Tibial nerve (tissue), 4 donors: ENCODE measurements at regions not wholly inside any gene's neighbourhood (a gene's known extent, or its start where the extent isn't known, plus 50 kb on each side); places are given as distances from the start of the nearest gene placed in this dataset.

Experiments used
- DNase-seq, 2 donors: peaks; one replicate each; pipeline ENCODE4 v3.0.0-alpha.2; 2019; ENCODE audit warnings: low spot score in 2 of 2
- H3K27ac ChIP-seq, 4 donors: fragments of 200-600 bp; sonication (generic) in 3 of 4; one replicate each; pipeline ENCODE4 v1.5.1; 2017 to 2019; ENCODE audit warnings: mild to moderate bottlenecking in 1 of 4
- H3K27me3 ChIP-seq, 2 donors: fragments of 200-600 bp; sonication (generic) in 1 of 2; one replicate each; pipeline versions ENCODE4 v1.5.1 to v1.6.0; 2017 to 2019
- H3K36me3 ChIP-seq, 3 donors: fragments of 200-600 bp; sonication (generic); one replicate each; pipeline ENCODE4 v1.5.1; 2018 to 2019
- H3K4me1 ChIP-seq, 4 donors: fragments of 200-600 bp; sonication (generic) in 3 of 4; one replicate each; pipeline ENCODE4 v1.5.1; 2017 to 2019
- H3K4me3 ChIP-seq, 4 donors: fragments of 200-600 bp; sonication (generic) in 3 of 4; one replicate each; pipeline ENCODE4 v1.5.1; 2017 to 2019; ENCODE audit warnings: mild to moderate bottlenecking in 1 of 4, moderate library complexity in 1 of 4
- H3K9me3 ChIP-seq, 4 donors: fragments of 200-600 bp; sonication (generic) in 3 of 4; one replicate each; pipeline ENCODE4 v1.5.1; 2017 to 2019
- CTCF ChIP-seq, 5 experiments: fragments of 200-600 bp in 3 of 5; fragments of 450-650 bp in 2 of 5; sonication (generic) in 3 of 5; IDR thresholded peaks; one replicate each; pipeline ENCODE4 v1.5.1; 2016 to 2019; ENCODE audit warnings: antibody characterized with exemption in 5 of 5, mild to moderate bottlenecking in 3 of 5, moderate library complexity in 2 of 5
- EP300 ChIP-seq, 2 donors: sonication (generic); formaldehyde crosslinking; IDR thresholded peaks; one replicate each; pipeline ENCODE4 v1.6.1; 2017; ENCODE audit warnings: antibody characterized with exemption in 2 of 2, mild to moderate bottlenecking in 1 of 2
- POLR2A ChIP-seq, 2 donors: fragments of 450-650 bp; IDR thresholded peaks; one replicate each; pipeline ENCODE4 v1.6.1; 2017; ENCODE audit warnings: antibody characterized with exemption in 2 of 2, mild to moderate bottlenecking in 2 of 2, moderate library complexity in 2 of 2
- WGBS, 2 donors: methylation state at CpG; one replicate each; pipeline ENCODE4 v1.1.5; 2018; 5-methylcytosine and 5-hydroxymethylcytosine counted together

GRCh38 chr6:66068033-66068432 lies 361.0 kb upstream of the EYS start:
- DNase-seq = no peak
- Histone ChIP-seq H3K4me1 (no peaks in the 10 kb centered on the region), H3K27me3 (no peaks in the 10 kb centered on the region), H3K27ac (no peak overlapping the region), H3K9me3 (peaks cover 0 to 4% (median 0%) of the 10 kb centered on the region in 4 donors), H3K36me3 (no peaks in the 10 kb centered on the region), H3K4me3 (no peak overlapping the region)
- TF ChIP-seq CTCF (IDR thresholded peaks at IDR 0.05) (no peak), POLR2A (IDR thresholded peaks at IDR 0.05) (no peak), EP300 (IDR thresholded peaks at IDR 0.05) (no peak)

- Histone ChIP-seq H3K4me3 (no peak overlapping the region), H3K27ac (no peak overlapping the region), H3K9me3 (peaks cover 0 to 4% (median 0%) of the 10 kb centered on the region in 4 donors), H3K36me3 (no peaks in the 10 kb centered on the region), H3K27me3 (no peaks in the 10 kb centered on the region), H3K4me1 (no peaks in the 10 kb centered on the region)
- DNase-seq = no peak
- 75 to 100% methylated on average over 1 of the region's 1 CpG for WGBS, 2 donors
- TF ChIP-seq CTCF (IDR thresholded peaks at IDR 0.05) = no peak
- TF ChIP-seq POLR2A (IDR thresholded peaks at IDR 0.05) = no peak
- no peak for TF ChIP-seq EP300 (IDR thresholded peaks at IDR 0.05)
Observed at GRCh38 chr6:66065313-66065712, 358.3 kb upstream of the EYS start.

GRCh38 chr6:66057034-66057433 lies 350.0 kb upstream of the EYS start:
- H3K27me3 ChIP-seq = no peaks in the 10 kb centered on the region
- no peak overlapping the region for H3K27ac ChIP-seq
- TF ChIP-seq POLR2A (IDR thresholded peaks at IDR 0.05) = no peak
- no peaks in the 10 kb centered on the region for H3K4me1 ChIP-seq
- H3K36me3 ChIP-seq = no peaks in the 10 kb centered on the region
- no peaks in the 10 kb centered on the region for H3K9me3 ChIP-seq
- DNase-seq = no peak
- WGBS, 2 donors = 95 to 100% methylated on average over 1 of the region's 1 CpG
- no peak overlapping the region for H3K4me3 ChIP-seq

- Histone ChIP-seq H3K4me3 (no peak overlapping the region), H3K27ac (no peak overlapping the region), H3K4me1 (no peaks in the 10 kb centered on the region), H3K27me3 (no peaks in the 10 kb centered on the region), H3K36me3 (no peaks in the 10 kb centered on the region), H3K9me3 (no peaks in the 10 kb centered on the region)
- WGBS, 2 donors = 87 to 88% methylated on average over 2 of the region's 2 CpGs
- TF ChIP-seq EP300 (IDR thresholded peaks at IDR 0.05) (no peak), CTCF (IDR thresholded peaks at IDR 0.05) (no peak), POLR2A (IDR thresholded peaks at IDR 0.05) (no peak)
- no peak for DNase-seq
Observed at GRCh38 chr6:66054967-66055366, 347.9 kb upstream of the EYS start.

- H3K36me3 ChIP-seq = no peaks in the 10 kb centered on the region
- no peaks in the 10 kb centered on the region for H3K4me1 ChIP-seq
- no peaks in the 10 kb centered on the region for H3K27me3 ChIP-seq
- H3K9me3 ChIP-seq = no peaks in the 10 kb centered on the region
- WGBS, 2 donors = 83 to 86% methylated on average over 5 of the region's 5 CpGs
- H3K27ac ChIP-seq = no peak overlapping the region
- H3K4me3 ChIP-seq = no peak overlapping the region
- no peak for DNase-seq
- TF ChIP-seq EP300 (IDR thresholded peaks at IDR 0.05) = no peak
- no peak for TF ChIP-seq CTCF (IDR thresholded peaks at IDR 0.05)
- no peak for TF ChIP-seq POLR2A (IDR thresholded peaks at IDR 0.05)
Observed at GRCh38 chr6:66051812-66052211, 344.8 kb upstream of the EYS start.
